Epithelial cell of prostate (primary cell): ENCODE measurements at regions not wholly inside any gene's neighbourhood (a gene's known extent, or its start where the extent isn't known, plus 50 kb on each side); places are given as distances from the start of the nearest gene placed in this dataset.

Experiments
- DNase-seq: peaks from one replicate; pipeline ENCODE4 v3.0.0-alpha.2; 2011; ENCODE audit warnings: low read depth, low spot score
- H3K27ac ChIP-seq: fragments of 450-650 bp; 2 replicates; pipeline ENCODE4 v1.5.1; 2017; ENCODE audit warnings: mild to moderate bottlenecking

GRCh38 chr1:36614991-36615390 is 132.3 kb upstream of the CSF3R start:
- no peak overlapping the region for H3K27ac ChIP-seq
- DNase-seq: no peak

GRCh38 chr1:36614571-36614970 is 131.9 kb upstream of the CSF3R start:
- DNase-seq: no peak
- no peak overlapping the region for H3K27ac ChIP-seq

- no peak overlapping the region for H3K27ac ChIP-seq
- DNase-seq: no peak
These were observed 131.0 kb upstream of the CSF3R start for GRCh38 chr1:36613721-36614120.

GRCh38 chr1:36612881-36613280 is 130.2 kb upstream of the CSF3R start:
- no peak for DNase-seq
- H3K27ac ChIP-seq: no peak overlapping the region

- DNase-seq: no peak
- no peak overlapping the region for H3K27ac ChIP-seq
These were observed 129.4 kb upstream of the CSF3R start for GRCh38 chr1:36612121-36612520.

GRCh38 chr1:36609241-36610027 is 126.7 kb upstream of the CSF3R start:
- H3K27ac ChIP-seq: no peak overlapping the region
- DNase-seq: peak; percentile 8

- no peak overlapping the region for H3K27ac ChIP-seq
- DNase-seq: no peak
These were observed 125.6 kb upstream of the CSF3R start for GRCh38 chr1:36608272-36608671.

GRCh38 chr1:36607263-36607651 is 124.5 kb upstream of the CSF3R start:
- DNase-seq: no peak
- no peak overlapping the region for H3K27ac ChIP-seq

- H3K27ac ChIP-seq: no peak overlapping the region
- no peak for DNase-seq
These were observed 124.0 kb upstream of the CSF3R start for GRCh38 chr1:36606641-36607262.

GRCh38 chr1:36605942-36606640 is 123.4 kb upstream of the CSF3R start:
- no peak overlapping the region for H3K27ac ChIP-seq
- no peak for DNase-seq

GRCh38 chr1:36603461-36603860 is 120.7 kb upstream of the CSF3R start:
- no peak for DNase-seq
- H3K27ac ChIP-seq: no peak overlapping the region

GRCh38 chr1:36602184-36602583 is 119.5 kb upstream of the CSF3R start:
- H3K27ac ChIP-seq: no peak overlapping the region
- DNase-seq: no peak

GRCh38 chr1:36599828-36600227 is 117.1 kb upstream of the CSF3R start:
- DNase-seq: no peak
- H3K27ac ChIP-seq: no peak overlapping the region

GRCh38 chr1:36597514-36597913 is 114.8 kb upstream of the CSF3R start:
- H3K27ac ChIP-seq: no peak overlapping the region
- DNase-seq: no peak

GRCh38 chr1:36595921-36596320 is 113.2 kb upstream of the CSF3R start:
- DNase-seq: no peak
- H3K27ac ChIP-seq: no peak overlapping the region

- H3K27ac ChIP-seq: no peak overlapping the region
- no peak for DNase-seq
These were observed 112.6 kb upstream of the CSF3R start for GRCh38 chr1:36595349-36595748.

- no peak overlapping the region for H3K27ac ChIP-seq
- no peak for DNase-seq
These were observed 111.3 kb upstream of the CSF3R start for GRCh38 chr1:36594023-36594422.

- no peak for DNase-seq
- no peak overlapping the region for H3K27ac ChIP-seq
These were observed 108.6 kb upstream of the CSF3R start for GRCh38 chr1:36591278-36591677.

GRCh38 chr1:36590771-36591170 is 108.1 kb upstream of the CSF3R start:
- no peak overlapping the region for H3K27ac ChIP-seq
- DNase-seq: no peak

GRCh38 chr1:36590264-36590663 is 107.6 kb upstream of the CSF3R start:
- no peak overlapping the region for H3K27ac ChIP-seq
- DNase-seq: no peak

GRCh38 chr1:36588972-36589371 is 106.3 kb upstream of the CSF3R start:
- H3K27ac ChIP-seq: no peak overlapping the region
- DNase-seq: no peak
